NCI-H2196 (cell line): ENCODE measurements at regions not wholly inside any gene's neighbourhood (a gene's known extent, or its start where the extent isn't known, plus 50 kb on each side); places are given as distances from the start of the nearest gene placed in this dataset.
"Not testable (repeated sequence)": the region's sequence is repeated elsewhere in the genome, so short reads cannot be mapped to it uniquely, and the experiment has no call there.

Experiments used
- DNase-seq: peaks from one replicate; lab custom pipeline; 2025; ENCODE audit not compliant: unreplicated experiment; lab: John Stamatoyannopoulos, UW

- DNase-seq = no peak
These were observed 248.2 kb upstream of the NSMCE3 start for GRCh38 chr15:29517829-29518228.

- DNase-seq = no peak
These were observed 247.3 kb upstream of the NSMCE3 start for GRCh38 chr15:29516929-29517328.

GRCh38 chr15:29514926-29515325, 245.3 kb upstream of the NSMCE3 start:
- DNase-seq = no peak

- DNase-seq = no peak
These were observed 242.0 kb upstream of the NSMCE3 start for GRCh38 chr15:29511663-29512062.

GRCh38 chr15:29505535-29505934, 235.9 kb upstream of the NSMCE3 start:
- not testable (repeated sequence) for DNase-seq

GRCh38 chr15:29490747-29491471, 221.3 kb upstream of the NSMCE3 start:
- DNase-seq = no peak

- DNase-seq = no peak
These were observed 211.3 kb upstream of the NSMCE3 start for GRCh38 chr15:29480949-29481348.

GRCh38 chr15:29480278-29480677, 210.7 kb upstream of the NSMCE3 start:
- no peak for DNase-seq

- no peak for DNase-seq
These were observed 207.6 kb upstream of the NSMCE3 start for GRCh38 chr15:29477256-29477655.

- DNase-seq = no peak
These were observed 207.0 kb upstream of the NSMCE3 start for GRCh38 chr15:29476503-29477080.

- DNase-seq = no peak
These were observed 205.5 kb upstream of the NSMCE3 start for GRCh38 chr15:29475096-29475495.

- DNase-seq = no peak
These were observed 204.0 kb upstream of the NSMCE3 start for GRCh38 chr15:29473621-29474105.

GRCh38 chr15:29472901-29473445, 203.4 kb upstream of the NSMCE3 start:
- no peak for DNase-seq

GRCh38 chr15:29471757-29472156, 202.1 kb upstream of the NSMCE3 start:
- no peak for DNase-seq

- DNase-seq = no peak
These were observed 201.7 kb upstream of the NSMCE3 start for GRCh38 chr15:29471306-29471705.

- DNase-seq = no peak
These were observed 201.2 kb upstream of the NSMCE3 start for GRCh38 chr15:29470794-29471193.

GRCh38 chr15:29470311-29470710, 200.7 kb upstream of the NSMCE3 start:
- no peak for DNase-seq

GRCh38 chr15:29468899-29469298, 199.3 kb upstream of the NSMCE3 start:
- DNase-seq = no peak

- no peak for DNase-seq
These were observed 197.5 kb upstream of the NSMCE3 start for GRCh38 chr15:29467091-29467490.

GRCh38 chr15:29466292-29466691, 196.7 kb upstream of the NSMCE3 start:
- no peak for DNase-seq

- DNase-seq = no peak
These were observed 196.2 kb upstream of the NSMCE3 start for GRCh38 chr15:29465816-29466215.

GRCh38 chr15:29465196-29465595, 195.6 kb upstream of the NSMCE3 start:
- no peak for DNase-seq
